ENCODE measurements at regions not wholly inside any gene's neighbourhood (a gene's known extent, or its start where the extent isn't known, plus 50 kb on each side); places are given as distances from the start of the nearest gene placed in this dataset.

DNA sequence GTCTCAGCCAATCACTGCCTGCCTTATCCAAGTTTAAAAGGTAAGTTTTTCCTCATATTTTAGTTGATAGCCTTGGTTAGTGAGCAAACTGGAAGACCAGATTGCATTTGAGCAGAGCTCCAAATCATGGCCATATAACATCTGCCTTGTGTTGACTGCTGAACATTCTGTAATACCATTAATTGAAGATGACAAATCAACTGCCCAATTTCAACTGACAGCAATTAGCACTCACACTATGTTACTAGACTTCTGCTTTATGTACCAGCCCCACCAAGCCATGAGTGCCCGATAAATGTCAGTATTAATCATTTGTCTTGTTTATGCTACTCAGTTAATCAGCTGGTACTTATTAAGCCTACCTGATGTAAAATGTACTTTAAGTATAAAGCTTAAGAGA, 83.1 kb downstream of the CGGBP1 start (continued):
- TF ChIP-seq CREB1 (IDR thresholded peaks at IDR 0.05) (no peak), CREB1 (CRISPR knock-in tag; IDR thresholded peaks at IDR 0.05) (no peak), CBFA2T2 (conservative IDR thresholded peaks at IDR 0.05) (no peak), STAT5A (IDR thresholded peaks at IDR 0.05; ENCODE audit: borderline replicate concordance, low read length) (no peak), ZNF3 (CRISPR knock-in tag; IDR thresholded peaks at IDR 0.05) (no peak), FIP1L1 (IDR thresholded peaks at IDR 0.05; ENCODE audit: low read depth, low read length, poor library complexity, severe bottlenecking) (no peak)
- TF ChIP-seq, protein P1, sequence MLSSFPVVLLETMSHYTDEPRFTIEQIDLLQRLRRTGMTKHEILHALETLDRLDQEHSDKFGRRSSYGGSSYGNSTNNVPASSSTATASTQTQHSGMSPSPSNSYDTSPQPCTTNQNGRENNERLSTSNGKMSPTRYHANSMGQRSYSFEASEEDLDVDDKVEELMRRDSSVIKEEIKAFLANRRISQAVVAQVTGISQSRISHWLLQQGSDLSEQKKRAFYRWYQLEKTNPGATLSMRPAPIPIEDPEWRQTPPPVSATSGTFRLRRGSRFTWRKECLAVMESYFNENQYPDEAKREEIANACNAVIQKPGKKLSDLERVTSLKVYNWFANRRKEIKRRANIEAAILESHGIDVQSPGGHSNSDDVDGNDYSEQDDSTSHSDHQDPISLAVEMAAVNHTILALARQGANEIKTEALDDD (IDR thresholded peaks at IDR 0.05), result no peak
- TF ChIP-seq, protein P2, sequence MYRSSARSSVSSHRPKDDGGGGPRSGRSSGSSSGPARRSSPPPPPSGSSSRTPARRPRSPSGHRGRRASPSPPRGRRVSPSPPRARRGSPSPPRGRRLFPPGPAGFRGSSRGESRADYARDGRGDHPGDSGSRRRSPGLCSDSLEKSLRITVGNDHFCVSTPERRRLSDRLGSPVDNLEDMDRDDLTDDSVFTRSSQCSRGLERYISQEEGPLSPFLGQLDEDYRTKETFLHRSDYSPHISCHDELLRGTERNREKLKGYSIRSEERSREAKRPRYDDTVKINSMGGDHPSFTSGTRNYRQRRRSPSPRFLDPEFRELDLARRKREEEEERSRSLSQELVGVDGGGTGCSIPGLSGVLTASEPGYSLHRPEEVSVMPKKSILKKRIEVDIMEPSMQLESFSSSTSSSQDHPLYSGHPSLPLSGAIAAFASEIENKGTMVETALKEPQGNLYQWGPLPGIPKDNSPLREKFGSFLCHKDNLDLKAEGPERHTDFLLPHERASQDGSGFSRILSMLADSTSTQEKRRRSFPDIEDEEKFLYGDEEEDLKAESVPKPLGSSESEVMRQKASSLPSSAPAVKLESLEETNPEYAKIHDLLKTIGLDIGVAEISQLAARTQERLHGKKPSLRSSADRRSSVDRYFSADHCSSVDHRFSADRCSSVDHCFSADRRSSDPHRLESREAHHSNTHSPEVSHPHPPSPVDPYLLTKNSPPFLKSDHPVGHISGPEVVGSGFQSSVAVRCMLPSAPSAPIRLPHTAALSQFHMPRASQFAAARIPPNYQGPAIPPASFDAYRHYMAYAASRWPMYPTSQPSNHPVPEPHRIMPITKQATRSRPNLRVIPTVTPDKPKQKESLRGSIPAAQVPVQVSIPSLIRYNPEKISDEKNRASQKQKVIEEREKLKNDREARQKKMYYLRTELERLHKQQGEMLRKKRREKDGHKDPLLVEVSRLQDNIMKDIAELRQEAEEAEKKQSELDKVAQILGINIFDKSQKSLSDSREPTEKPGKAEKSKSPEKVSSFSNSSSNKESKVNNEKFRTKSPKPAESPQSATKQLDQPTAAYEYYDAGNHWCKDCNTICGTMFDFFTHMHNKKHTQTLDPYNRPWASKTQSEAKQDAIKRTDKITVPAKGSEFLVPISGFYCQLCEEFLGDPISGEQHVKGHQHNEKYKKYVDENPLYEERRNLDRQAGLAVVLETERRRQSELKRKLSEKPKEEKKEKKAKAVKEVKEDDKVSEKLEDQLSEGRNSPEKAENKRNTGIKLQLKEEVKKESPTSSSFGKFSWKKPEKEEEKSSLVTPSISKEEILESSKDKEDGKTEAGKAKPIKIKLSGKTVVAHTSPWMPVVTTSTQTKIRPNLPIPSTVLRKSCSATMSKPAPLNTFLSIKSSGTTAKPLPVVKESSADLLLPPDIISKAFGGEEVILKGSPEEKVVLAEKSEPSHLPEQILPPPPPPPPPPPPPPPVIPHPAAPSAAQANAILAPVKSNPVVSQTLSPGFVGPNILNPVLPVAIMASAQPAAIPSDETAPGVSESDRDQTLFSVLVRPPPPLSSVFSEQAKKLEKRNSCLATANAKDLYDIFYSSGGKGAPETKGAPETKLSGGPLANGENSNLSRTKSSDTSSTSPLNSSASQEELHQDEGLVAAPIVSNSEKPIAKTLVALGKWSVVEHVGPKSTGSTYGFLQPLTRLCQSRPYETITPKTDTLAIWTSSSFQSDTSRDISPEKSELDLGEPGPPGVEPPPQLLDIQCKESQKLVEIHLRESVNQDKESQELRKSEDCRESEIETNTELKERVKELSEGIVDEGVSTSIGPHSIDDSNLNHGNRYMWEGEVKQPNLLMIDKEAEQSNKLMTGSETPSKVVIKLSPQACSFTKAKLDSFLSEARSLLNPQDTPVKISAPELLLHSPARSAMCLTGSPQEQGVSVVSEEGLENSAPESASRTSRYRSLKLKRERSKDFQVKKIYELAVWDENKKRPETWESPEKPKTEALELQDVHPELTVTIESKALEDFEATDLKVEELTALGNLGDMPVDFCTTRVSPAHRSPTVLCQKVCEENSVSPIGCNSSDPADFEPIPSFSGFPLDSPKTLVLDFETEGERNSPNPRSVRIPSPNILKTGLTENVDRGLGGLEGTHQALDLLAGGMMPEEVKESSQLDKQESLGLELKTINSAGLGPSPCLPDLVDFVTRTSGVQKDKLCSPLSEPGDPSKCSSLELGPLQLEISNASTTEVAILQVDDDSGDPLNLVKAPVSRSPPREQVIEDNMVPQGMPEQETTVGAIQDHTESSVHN (IDR thresholded peaks at IDR 0.05; ENCODE audit: borderline replicate concordance in 1 of 2, low read depth in 1 of 2), result no peak
